Prostate gland (tissue), 2 donors: ENCODE measurements at regions not wholly inside any gene's neighbourhood (a gene's known extent, or its start where the extent isn't known, plus 50 kb on each side); places are given as distances from the start of the nearest gene placed in this dataset.

Experiments used
- DNase-seq: peaks from one replicate; pipeline ENCODE4 v3.0.0-alpha.2; 2019; ENCODE audit warnings: low spot score
- H3K27ac ChIP-seq, 2 donors: fragments of 200-600 bp; sonication (generic); 2 replicates each; pipeline ENCODE4 v1.5.1; 2017 to 2019
- H3K27me3 ChIP-seq: fragments of 200-600 bp; sonication (generic); replicated peaks from 2 replicates; pipeline ENCODE4 v1.5.1; 2019; ENCODE audit not compliant: insufficient read depth
- H3K36me3 ChIP-seq, 2 donors: fragments of 200-600 bp; sonication (generic); 1 replicate in 1 of 2; 2 replicates in 1 of 2; pipeline versions ENCODE4 v1.5.1 to v1.8.1; 2017 to 2019
- H3K4me1 ChIP-seq: fragments of 200-600 bp; sonication (generic); replicated peaks from 2 replicates; pipeline ENCODE4 v1.5.1; 2019
- H3K4me3 ChIP-seq, 2 donors: fragments of 200-600 bp; sonication (generic); 2 replicates each; pipeline ENCODE4 v1.5.1; 2017 to 2019
- H3K9me3 ChIP-seq: fragments of 200-600 bp; sonication (generic); 2 replicates; pipeline ENCODE4 v1.5.1; 2017
- CTCF ChIP-seq, 4 experiments: fragments of 200-600 bp in 2 of 4; fragments of 450-650 bp in 2 of 4; sonication (generic) in 2 of 4; IDR thresholded peaks; 1 replicate in 3 of 4; 2 replicates in 1 of 4; pipeline ENCODE4 v1.5.1; 2016 to 2019; ENCODE audit warnings: antibody characterized with exemption in 4 of 4, mild to moderate bottlenecking in 2 of 4, moderate library complexity in 2 of 4
- POLR2A ChIP-seq: fragments of 450-650 bp; IDR thresholded peaks from one replicate; pipeline ENCODE4 v1.6.1; 2016; ENCODE audit warnings: antibody characterized with exemption, mild to moderate bottlenecking
- POLR2AphosphoS5 ChIP-seq: sonication (generic); formaldehyde crosslinking; IDR thresholded peaks from one replicate; pipeline ENCODE4 v1.6.1; 2017; ENCODE audit warnings: antibody characterized with exemption
- WGBS: methylation state at CpG from one replicate; pipeline ENCODE4 v1.1.5; 2018; 5-methylcytosine and 5-hydroxymethylcytosine counted together
- intact Hi-C: fragments of 100-400 bp; cut with DNase I; formaldehyde crosslinking; loops from one replicate; pipeline ENCODE4 v1.14.2; 2022

- intact Hi-C loops: no loop called here
- Histone ChIP-seq H3K4me3 (no peak overlapping the region), H3K36me3 (no peaks in the 10 kb centered on the region), H3K27ac (no peak overlapping the region), H3K9me3 (no peaks in the 10 kb centered on the region), H3K27me3 (no peaks in the 10 kb centered on the region), H3K4me1 (no peaks in the 10 kb centered on the region)
- WGBS: 92% methylated on average over 4 of the region's 4 CpGs
- no peak for DNase-seq
- TF ChIP-seq CTCF (IDR thresholded peaks at IDR 0.05) (no peak), POLR2A (no peak), POLR2AphosphoS5 (no peak)
Observed at GRCh38 chr13:73462241-73462640, 403.4 kb downstream of the KLF5 start.

- no peaks in the 10 kb centered on the region for H3K36me3 ChIP-seq
- no peaks in the 10 kb centered on the region for H3K27me3 ChIP-seq
- 36% methylated on average over 10 of the region's 10 CpGs for WGBS
- peak overlapping the region in 1 of 2 donors; percentile 38 for H3K27ac ChIP-seq
- H3K4me1 ChIP-seq: no peaks in the 10 kb centered on the region
- peak; percentile 48 for DNase-seq
- no peaks in the 10 kb centered on the region for H3K9me3 ChIP-seq
- intact Hi-C loops: no loop called here
- no peak overlapping the region for H3K4me3 ChIP-seq
- TF ChIP-seq POLR2AphosphoS5 (peak; percentile 80), POLR2A (no peak), CTCF (IDR thresholded peaks at IDR 0.05) (no peak)
Observed at GRCh38 chr13:73451221-73452029, 392.6 kb downstream of the KLF5 start.

GRCh38 chr13:73450583-73450982 lies 391.8 kb downstream of the KLF5 start:
- H3K9me3 ChIP-seq: no peaks in the 10 kb centered on the region
- intact Hi-C loops: no loop called here
- DNase-seq: no peak
- H3K36me3 ChIP-seq: no peaks in the 10 kb centered on the region
- no peak for TF ChIP-seq CTCF (IDR thresholded peaks at IDR 0.05)
- no peak overlapping the region for H3K4me3 ChIP-seq
- WGBS: 42% methylated on average over 2 of the region's 2 CpGs
- no peaks in the 10 kb centered on the region for H3K27me3 ChIP-seq
- no peaks in the 10 kb centered on the region for H3K4me1 ChIP-seq
- H3K27ac ChIP-seq: no peak overlapping the region

GRCh38 chr13:73449252-73449651 lies 390.4 kb downstream of the KLF5 start:
- DNase-seq: no peak
- Histone ChIP-seq H3K36me3 (no peaks in the 10 kb centered on the region), H3K27me3 (no peaks in the 10 kb centered on the region), H3K9me3 (no peaks in the 10 kb centered on the region), H3K27ac (no peak overlapping the region), H3K4me3 (no peak overlapping the region), H3K4me1 (no peaks in the 10 kb centered on the region)
- no peak for TF ChIP-seq CTCF (IDR thresholded peaks at IDR 0.05)
- no peak for TF ChIP-seq POLR2A
- TF ChIP-seq POLR2AphosphoS5: no peak
- intact Hi-C loops: no loop called here
- WGBS: 85% methylated on average over 1 of the region's 1 CpG

GRCh38 chr13:73440296-73440895 lies 381.6 kb downstream of the KLF5 start:
- WGBS: 95% methylated on average over 3 of the region's 3 CpGs
- intact Hi-C loops: no loop called here
- no peak for DNase-seq
- Histone ChIP-seq H3K4me1 (no peaks in the 10 kb centered on the region), H3K36me3 (no peaks in the 10 kb centered on the region), H3K4me3 (no peak overlapping the region), H3K27ac (no peak overlapping the region), H3K9me3 (no peaks in the 10 kb centered on the region), H3K27me3 (no peaks in the 10 kb centered on the region)
- TF ChIP-seq POLR2AphosphoS5 (no peak), CTCF (IDR thresholded peaks at IDR 0.05) (no peak), POLR2A (no peak)
